Naive thymus-derived CD4-positive, alpha-beta T cell (primary cell): ENCODE measurements at regions not wholly inside any gene's neighbourhood (a gene's known extent, or its start where the extent isn't known, plus 50 kb on each side); places are given as distances from the start of the nearest gene placed in this dataset.

Source experiments
- ATAC-seq: fragments of 150-1000 bp; cut with Tn5 transposase; 2 replicates; pipeline ENCODE4 v1.10.0; 2021; ENCODE audit warnings: mild to moderate bottlenecking, moderate library complexity
- CTCF ChIA-PET: fragments of 350-600 bp; sonication (Branson Sonifier 250); formaldehyde crosslinking; loops from one replicate; lab custom pipeline; 2021; ENCODE audit warnings: antibody characterized with exemption; lab: Charles Lee
- POLR2A ChIA-PET: fragments of 350-600 bp; sonication (Branson Sonifier 250); formaldehyde crosslinking; loops from one replicate; lab custom pipeline; 2021; ENCODE audit warnings: antibody characterized with exemption, inconsistent platforms; lab: Charles Lee
- DNase-seq, 9 donors: peaks; one replicate each; pipeline versions ENCODE4 v3.0.0 to v3.0.0-alpha.2; 2020 to 2022; ENCODE audit warnings: mixed read lengths in 1 of 9
- H3K27ac ChIP-seq: one replicate; pipeline ENCODE4 v1.7.0; 2013; ENCODE audit warnings: mild to moderate bottlenecking, low read depth, low read length, moderate library complexity
- H3K27me3 ChIP-seq, 2 donors: one replicate each; pipeline ENCODE4 v1.7.0; 2013; ENCODE audit warnings: low read length in 2 of 2, mild to moderate bottlenecking in 2 of 2, moderate library complexity in 2 of 2; ENCODE audit not compliant: control insufficient read depth in 2 of 2, insufficient read depth in 2 of 2
- H3K36me3 ChIP-seq, 3 experiments: 1 replicate in 2 of 3; 2 replicates in 1 of 3; pipeline ENCODE4 v1.7.0; 2013; ENCODE audit warnings: low read length in 3 of 3, mild to moderate bottlenecking in 3 of 3, moderate library complexity in 1 of 3; ENCODE audit not compliant: insufficient read depth in 3 of 3, control insufficient read depth in 2 of 3
- H3K4me1 ChIP-seq, 2 donors: one replicate each; pipeline ENCODE4 v1.7.0; 2013; ENCODE audit warnings: low read length in 2 of 2, mild to moderate bottlenecking in 2 of 2, moderate library complexity in 1 of 2; ENCODE audit not compliant: control insufficient read depth in 2 of 2, insufficient read depth in 2 of 2
- H3K4me3 ChIP-seq: 2 replicates; pipeline ENCODE4 v1.7.0; 2013; ENCODE audit warnings: mild to moderate bottlenecking, low read length
- H3K9me3 ChIP-seq, 3 experiments: 1 replicate in 2 of 3; 2 replicates in 1 of 3; pipeline ENCODE4 v1.7.0; 2013; ENCODE audit warnings: low read length in 3 of 3; ENCODE audit not compliant: control insufficient read depth in 2 of 3
- H3K27ac Mint-ChIP-seq, 9 donors: one replicate each; pipeline ENCODE4 v1.8.0; 2020 to 2022; ENCODE audit warnings: mixed read lengths in 9 of 9, mild to moderate bottlenecking in 8 of 9, moderate library complexity in 5 of 9, inconsistent platforms in 2 of 9
- H3K27me3 Mint-ChIP-seq, 5 donors: one replicate each; pipeline ENCODE4 v1.8.0; 2021 to 2022; ENCODE audit warnings: mixed read lengths in 5 of 5, mild to moderate bottlenecking in 1 of 5
- H3K36me3 Mint-ChIP-seq, 5 donors: one replicate each; pipeline ENCODE4 v1.8.0; 2020 to 2022; ENCODE audit warnings: mixed read lengths in 5 of 5, mild to moderate bottlenecking in 3 of 5, inconsistent platforms in 1 of 5
- H3K4me1 Mint-ChIP-seq, 7 donors: one replicate each; pipeline ENCODE4 v1.8.0; 2020 to 2022; ENCODE audit warnings: mixed read lengths in 7 of 7, mild to moderate bottlenecking in 3 of 7, inconsistent platforms in 1 of 7
- H3K4me3 Mint-ChIP-seq, 10 donors: one replicate each; pipeline ENCODE4 v1.8.0; 2020 to 2022; ENCODE audit warnings: mild to moderate bottlenecking in 10 of 10, mixed read lengths in 10 of 10, moderate library complexity in 6 of 10, inconsistent platforms in 2 of 10
- H3K9me3 Mint-ChIP-seq, 11 donors: one replicate each; pipeline ENCODE4 v1.8.0; 2020 to 2022; ENCODE audit warnings: mixed read lengths in 11 of 11, mild to moderate bottlenecking in 4 of 11, inconsistent platforms in 1 of 11, moderate library complexity in 1 of 11
- intact Hi-C, 2 donors: fragments of 100-400 bp; cut with micrococcal nuclease; formaldehyde crosslinking; loops; one replicate each; pipeline ENCODE4 v1.15.1; 2023

DNA sequence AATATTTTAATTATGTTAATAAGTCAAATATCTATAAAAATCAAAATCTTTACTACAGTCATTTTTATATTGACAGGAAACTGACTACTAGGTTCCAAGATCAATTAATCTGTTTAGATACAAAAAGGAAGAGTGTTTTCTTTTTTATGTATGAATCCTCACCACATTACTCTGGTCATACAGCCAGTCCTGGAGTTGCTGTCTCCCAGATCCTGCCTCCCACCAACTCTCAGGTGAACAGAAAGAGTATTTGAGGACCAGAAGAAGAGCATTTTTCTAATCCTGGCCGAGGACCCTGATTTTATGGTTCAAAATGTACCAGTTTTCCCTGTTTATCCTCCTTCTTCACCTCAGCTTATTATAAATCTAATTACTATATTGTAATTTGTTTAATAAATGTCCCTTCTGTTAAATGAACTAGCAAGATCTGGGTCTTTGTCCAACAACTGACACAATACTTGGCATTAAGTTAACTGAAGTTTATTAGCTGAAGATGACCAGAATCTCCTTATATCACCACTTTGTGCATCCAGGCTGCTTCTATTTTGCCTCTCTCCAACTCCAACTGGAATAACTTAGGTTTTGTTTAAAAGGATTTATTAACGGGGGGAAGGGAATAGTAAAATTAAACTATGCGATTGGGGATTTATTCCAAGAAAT lies 224.4 kb upstream of the PCDH7 start:
- POLR2A ChIA-PET, result no interaction called here
- ATAC-seq, result no peak

DNA sequence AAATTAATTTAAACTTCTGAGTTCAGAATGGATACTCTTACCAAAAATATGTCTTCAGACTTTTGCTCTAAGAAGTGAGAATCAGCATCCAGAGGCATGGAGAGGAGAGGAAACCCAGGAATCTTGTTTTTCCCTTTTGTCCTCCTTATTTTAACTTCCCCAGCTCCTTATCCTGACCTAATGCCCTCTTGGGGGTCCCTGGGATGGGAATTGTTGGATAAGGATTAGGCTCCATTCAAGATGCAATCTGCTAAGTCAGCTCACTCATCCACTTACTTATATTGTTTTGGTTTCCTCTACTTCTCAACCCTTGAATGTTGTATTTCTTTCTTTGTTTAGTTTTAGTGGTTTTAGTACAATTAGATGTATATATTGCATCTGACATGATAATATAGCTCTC lies 208.4 kb upstream of the PCDH7 start:
- Mint-ChIP-seq H3K36me3 (no peaks in the 10 kb centered on the region), H3K27ac (no peak overlapping the region), H3K4me1 (no peaks in the 10 kb centered on the region), H3K4me3 (no peak overlapping the region), H3K27me3 (no peaks in the 10 kb centered on the region), H3K9me3 (peaks cover 0 to 45% (median 4%) of the 10 kb centered on the region in 11 donors)
- CTCF ChIA-PET, result no interaction called here
- H3K27me3 ChIP-seq, result no peaks in the 10 kb centered on the region
- H3K27ac ChIP-seq, result no peak overlapping the region
- no peaks in the 10 kb centered on the region for H3K9me3 ChIP-seq
- H3K4me3 ChIP-seq, result no peak overlapping the region
- DNase-seq (no peak), ATAC-seq (no peak)
- intact Hi-C loops, result no loop called here
- no peaks in the 10 kb centered on the region for H3K4me1 ChIP-seq
- H3K36me3 ChIP-seq, result no peaks in the 10 kb centered on the region
- POLR2A ChIA-PET, result no interaction called here

More for the DNA sequence above, 224.4 kb upstream of the PCDH7 start:
- Histone ChIP-seq H3K9me3 (no peaks in the 10 kb centered on the region), H3K4me3 (no peak overlapping the region), H3K4me1 (no peaks in the 10 kb centered on the region), H3K27ac (no peak overlapping the region), H3K27me3 (no peaks in the 10 kb centered on the region), H3K36me3 (no peaks in the 10 kb centered on the region)
- intact Hi-C loops, result no loop called here
- no peaks in the 10 kb centered on the region for H3K4me1 Mint-ChIP-seq
- no peaks in the 10 kb centered on the region for H3K27me3 Mint-ChIP-seq
- H3K9me3 Mint-ChIP-seq, result peaks cover 2 to 23% (median 12%) of the 10 kb centered on the region in 11 donors
- H3K27ac Mint-ChIP-seq, result no peak overlapping the region
- H3K4me3 Mint-ChIP-seq, result no peak overlapping the region
- H3K36me3 Mint-ChIP-seq, result no peaks in the 10 kb centered on the region
- no peak for DNase-seq
- CTCF ChIA-PET, result no interaction called here

DNA sequence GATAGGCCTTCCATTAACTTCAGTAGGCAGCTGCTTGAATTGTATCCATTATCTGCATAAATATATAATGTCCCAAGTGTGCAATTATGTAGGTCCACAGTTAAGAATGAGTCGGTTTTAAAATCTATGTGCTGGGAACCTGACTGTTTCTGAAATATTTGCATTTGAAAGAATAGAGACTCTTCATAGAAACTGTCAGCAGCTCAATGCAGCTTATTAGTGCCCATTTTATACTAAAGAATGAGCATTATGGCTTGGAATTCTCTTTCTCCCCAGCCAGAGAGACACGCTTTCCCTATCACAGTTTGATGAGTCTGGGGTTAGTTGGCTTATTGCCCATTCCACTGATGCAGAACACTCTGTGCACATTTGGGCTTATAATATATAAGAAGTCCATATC lies 202.0 kb upstream of the PCDH7 start:
- H3K27ac ChIP-seq, result no peak overlapping the region
- H3K36me3 ChIP-seq, result no peaks in the 10 kb centered on the region
- DNase-seq (no peak), ATAC-seq (no peak)
- Mint-ChIP-seq H3K4me3 (no peak overlapping the region), H3K9me3 (peaks cover 0 to 30% (median 6%) of the 10 kb centered on the region in 11 donors), H3K27me3 (no peaks in the 10 kb centered on the region), H3K27ac (no peak overlapping the region), H3K36me3 (no peaks in the 10 kb centered on the region), H3K4me1 (no peaks in the 10 kb centered on the region)
- POLR2A ChIA-PET, result no interaction called here
- intact Hi-C loops, result no loop called here
- H3K27me3 ChIP-seq, result no peaks in the 10 kb centered on the region
- no peaks in the 10 kb centered on the region for H3K9me3 ChIP-seq
- CTCF ChIA-PET, result no interaction called here
- no peak overlapping the region for H3K4me3 ChIP-seq
- H3K4me1 ChIP-seq, result no peaks in the 10 kb centered on the region

DNA sequence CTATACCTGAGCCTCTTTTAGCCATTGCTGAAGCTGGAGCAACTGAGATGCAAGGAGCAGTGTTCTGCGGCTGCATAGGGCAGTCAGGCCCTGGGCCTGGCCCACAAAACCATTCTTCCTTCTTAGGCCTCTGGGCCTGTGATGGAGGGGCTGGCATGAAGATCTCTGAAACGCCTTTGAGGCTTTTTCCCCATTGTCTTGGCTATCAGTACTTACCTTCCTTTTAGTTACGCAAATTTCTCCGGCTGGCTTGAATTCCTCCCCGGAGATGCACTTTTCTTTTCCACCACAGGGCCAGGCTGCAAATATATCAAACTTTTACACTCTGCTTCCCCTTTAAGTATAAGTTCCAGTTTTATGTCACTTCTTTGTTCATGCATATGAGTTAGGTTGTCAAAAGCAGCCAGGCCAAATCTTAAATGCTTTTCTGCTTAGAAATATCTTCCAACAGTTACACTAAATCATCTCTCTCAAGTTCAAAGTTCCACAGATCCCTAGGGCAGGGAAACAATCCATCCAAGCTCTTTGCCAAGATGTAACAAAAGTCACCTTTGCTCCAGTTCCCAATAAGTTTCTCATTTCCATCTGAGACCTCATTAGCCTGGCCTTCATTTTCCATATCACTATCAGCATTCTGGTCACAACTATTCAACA lies 194.4 kb upstream of the PCDH7 start:
- Mint-ChIP-seq H3K36me3 (no peaks in the 10 kb centered on the region), H3K27ac (peak overlapping the region in 1 of 9 donors; percentile 23), H3K4me1 (no peaks in the 10 kb centered on the region), H3K4me3 (no peak overlapping the region), H3K9me3 (peaks cover 0 to 18% (median 9%) of the 10 kb centered on the region in 11 donors), H3K27me3 (no peaks in the 10 kb centered on the region)
- intact Hi-C loops, result no loop called here
- POLR2A ChIA-PET, result no interaction called here
- no peaks in the 10 kb centered on the region for H3K27me3 ChIP-seq
- H3K36me3 ChIP-seq, result no peaks in the 10 kb centered on the region
- CTCF ChIA-PET, result no interaction called here
- no peak overlapping the region for H3K27ac ChIP-seq
- ATAC-seq (no peak), DNase-seq (no peak)
- H3K4me1 ChIP-seq, result no peaks in the 10 kb centered on the region
- H3K9me3 ChIP-seq, result no peaks in the 10 kb centered on the region
- no peak overlapping the region for H3K4me3 ChIP-seq

DNA sequence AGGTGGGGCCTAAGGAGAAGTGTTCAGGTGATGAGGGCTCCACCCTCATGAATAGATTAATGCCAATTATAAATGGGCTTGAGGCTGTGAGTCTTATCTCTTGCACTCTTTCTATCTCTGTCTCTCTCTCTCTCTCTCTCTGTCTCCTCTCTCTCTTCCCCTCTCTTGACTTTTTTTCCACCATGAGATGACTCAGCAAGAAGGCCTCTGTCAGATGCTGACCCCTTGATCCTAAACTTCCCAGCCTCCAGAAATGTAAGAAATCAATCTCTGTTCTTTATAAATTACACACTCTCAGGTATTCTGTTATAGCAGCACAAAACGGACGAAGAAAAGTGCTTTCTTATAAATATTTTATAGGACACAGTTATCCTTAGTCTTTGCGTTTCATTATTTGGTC lies 184.9 kb upstream of the PCDH7 start:
- intact Hi-C loops, result no loop called here
- H3K9me3 Mint-ChIP-seq, result peaks cover 2 to 25% (median 9%) of the 10 kb centered on the region in 11 donors
- peaks cover 0 to 1% (median 0%) of the 10 kb centered on the region in 7 donors for H3K4me1 Mint-ChIP-seq
- H3K9me3 ChIP-seq, result peaks cover 0 to 4% (median 0%) of the 10 kb centered on the region in 3 experiments
- ChIA-PET CTCF (no interaction called here), POLR2A (no interaction called here)
- DNase-seq (no peak), ATAC-seq (no peak)
- no peaks in the 10 kb centered on the region for H3K4me1 ChIP-seq
- H3K36me3 ChIP-seq, result no peaks in the 10 kb centered on the region
- H3K27me3 Mint-ChIP-seq, result no peaks in the 10 kb centered on the region
- no peaks in the 10 kb centered on the region for H3K27me3 ChIP-seq
- H3K27ac Mint-ChIP-seq, result no peak overlapping the region
- H3K27ac ChIP-seq, result no peak overlapping the region
- no peak overlapping the region for H3K4me3 ChIP-seq
- no peaks in the 10 kb centered on the region for H3K36me3 Mint-ChIP-seq
- H3K4me3 Mint-ChIP-seq, result no peak overlapping the region

DNA sequence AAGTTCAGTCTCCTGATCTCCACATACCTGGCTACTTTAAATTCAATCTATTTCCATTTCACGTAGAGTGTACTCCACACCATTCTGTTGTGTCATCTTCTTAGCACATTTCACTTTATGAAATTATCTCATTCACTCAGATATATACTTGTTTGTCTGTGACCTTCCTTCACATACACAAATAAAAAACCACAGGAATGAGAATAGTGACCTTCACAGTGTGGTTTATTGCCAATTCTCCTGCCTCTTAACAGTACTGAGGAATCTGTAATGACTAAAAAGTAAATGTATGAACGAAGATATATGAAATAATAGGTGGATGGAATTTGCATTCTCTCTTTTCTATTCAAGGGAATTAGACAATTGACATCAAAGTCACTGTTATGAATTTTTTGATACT lies 183.9 kb upstream of the PCDH7 start:
- no peaks in the 10 kb centered on the region for H3K36me3 Mint-ChIP-seq
- intact Hi-C loops, result no loop called here
- ChIA-PET POLR2A (no interaction called here), CTCF (no interaction called here)
- DNase-seq, result no peak
- ATAC-seq, result no peak
- peaks cover 0 to 1% (median 0%) of the 10 kb centered on the region in 7 donors for H3K4me1 Mint-ChIP-seq
- peaks cover 0 to 5% (median 0%) of the 10 kb centered on the region in 3 experiments for H3K9me3 ChIP-seq
- no peak overlapping the region for H3K4me3 Mint-ChIP-seq
- no peak overlapping the region for H3K27ac Mint-ChIP-seq
- no peaks in the 10 kb centered on the region for H3K4me1 ChIP-seq
- H3K36me3 ChIP-seq, result no peaks in the 10 kb centered on the region
- no peaks in the 10 kb centered on the region for H3K27me3 Mint-ChIP-seq
- H3K27me3 ChIP-seq, result no peaks in the 10 kb centered on the region
- no peak overlapping the region for H3K27ac ChIP-seq
- no peak overlapping the region for H3K4me3 ChIP-seq
- H3K9me3 Mint-ChIP-seq, result peaks cover 2 to 27% (median 7%) of the 10 kb centered on the region in 11 donors

DNA sequence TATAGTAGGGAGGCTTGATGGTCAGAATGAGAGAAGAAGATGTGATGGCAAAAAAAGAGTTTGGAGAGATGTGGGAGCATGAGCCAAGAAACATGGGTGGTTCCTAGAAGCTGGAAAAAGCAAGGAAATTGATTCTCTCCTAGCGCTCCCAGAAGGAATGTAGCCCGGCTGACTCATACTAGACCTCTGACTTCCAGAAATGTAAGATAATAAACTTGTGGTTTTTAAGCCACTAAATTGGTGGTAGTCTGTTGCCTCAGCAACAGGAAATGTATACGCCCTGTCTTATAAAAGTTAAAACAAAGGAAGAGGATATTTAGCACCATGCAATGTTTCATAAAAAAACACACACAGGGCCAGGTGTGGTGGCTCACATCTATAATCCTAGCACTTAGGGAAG lies 182.7 kb upstream of the PCDH7 start:
- DNase-seq, result no peak
- Histone ChIP-seq H3K4me3 (no peak overlapping the region), H3K36me3 (no peaks in the 10 kb centered on the region), H3K4me1 (no peaks in the 10 kb centered on the region), H3K9me3 (peaks cover 0 to 5% (median 0%) of the 10 kb centered on the region in 3 experiments), H3K27ac (no peak overlapping the region), H3K27me3 (no peaks in the 10 kb centered on the region)
- H3K4me3 Mint-ChIP-seq, result no peak overlapping the region
- intact Hi-C loops, result no loop called here
- peaks cover 2 to 27% (median 9%) of the 10 kb centered on the region in 11 donors for H3K9me3 Mint-ChIP-seq
- peaks cover 0 to 1% (median 0%) of the 10 kb centered on the region in 7 donors for H3K4me1 Mint-ChIP-seq
- CTCF ChIA-PET, result no interaction called here
- no peaks in the 10 kb centered on the region for H3K27me3 Mint-ChIP-seq
- POLR2A ChIA-PET, result no interaction called here
- no peak for ATAC-seq
- H3K36me3 Mint-ChIP-seq, result no peaks in the 10 kb centered on the region
- no peak overlapping the region for H3K27ac Mint-ChIP-seq
